Tibial artery (tissue), 4 donors: ENCODE measurements at regions not wholly inside any gene's neighbourhood (a gene's known extent, or its start where the extent isn't known, plus 50 kb on each side); places are given as distances from the start of the nearest gene placed in this dataset.
"Not testable (repeated sequence)": the region's sequence is repeated elsewhere in the genome, so short reads cannot be mapped to it uniquely, and the experiment has no call there.

ENCODE experiments used
- DNase-seq, 2 donors: peaks; one replicate each; pipeline ENCODE4 v3.0.0-alpha.2; 2019
- H3K27ac ChIP-seq, 2 donors: fragments of 200-600 bp; sonication (generic) in 1 of 2; 1 replicate in 1 of 2; 2 replicates in 1 of 2; pipeline ENCODE4 v1.5.1; 2018 to 2019; ENCODE audit warnings: mild to moderate bottlenecking in 1 of 2
- H3K27me3 ChIP-seq, 2 donors: fragments of 200-600 bp; sonication (generic) in 1 of 2; one replicate each; pipeline versions ENCODE4 v1.5.1 to v1.6.0; 2016 to 2019
- H3K36me3 ChIP-seq, 3 donors: fragments of 200-600 bp; sonication (generic) in 2 of 3; one replicate each; pipeline ENCODE4 v1.5.1; 2016 to 2019; ENCODE audit warnings: mild to moderate bottlenecking in 2 of 3
- H3K4me1 ChIP-seq, 4 donors: fragments of 200-600 bp; sonication (generic) in 2 of 4; 1 replicate in 3 of 4; 2 replicates in 1 of 4; pipeline ENCODE4 v1.5.1; 2016 to 2019
- H3K4me3 ChIP-seq, 2 donors: fragments of 200-600 bp; sonication (generic) in 1 of 2; 1 replicate in 1 of 2; 2 replicates in 1 of 2; pipeline ENCODE4 v1.5.1; 2018 to 2019; ENCODE audit warnings: mild to moderate bottlenecking in 2 of 2
- H3K9me3 ChIP-seq, 3 donors: fragments of 200-600 bp; sonication (generic) in 1 of 3; one replicate each; pipeline ENCODE4 v1.5.1; 2016 to 2019
- CTCF ChIP-seq, 2 experiments: fragments of 200-600 bp in 1 of 2; fragments of 450-650 bp in 1 of 2; IDR thresholded peaks; one replicate each; pipeline ENCODE4 v1.5.1; 2017 to 2019; ENCODE audit warnings: antibody characterized with exemption in 2 of 2, mild to moderate bottlenecking in 1 of 2, moderate library complexity in 1 of 2
- intact Hi-C: fragments of 100-400 bp; cut with DNase I; formaldehyde crosslinking; loops from one replicate; pipeline ENCODE4 v1.15.0; 2023; ENCODE audit warnings: low total_unique reads

DNA sequence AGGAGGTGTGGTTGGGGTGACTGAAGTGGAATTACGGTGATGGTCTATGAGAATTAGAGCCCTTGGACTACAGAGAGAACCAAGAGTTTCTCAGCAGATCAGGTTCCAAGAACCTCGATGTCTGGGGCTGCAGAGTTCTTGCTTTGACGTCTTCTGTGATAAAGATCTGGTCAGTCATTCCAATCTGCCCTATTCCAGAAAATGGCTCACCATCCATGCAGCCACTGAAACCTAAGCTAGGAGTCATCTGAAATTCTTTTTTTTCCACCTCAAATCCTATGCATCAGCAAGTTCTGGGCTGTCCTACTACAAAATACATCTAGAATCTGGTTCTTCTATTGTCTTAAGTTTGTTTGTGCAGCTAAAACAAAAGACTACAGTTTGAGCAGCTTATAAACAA lies 254.4 kb upstream of the PGRMC2 start:
- DNase-seq: no peak
- no peak overlapping the region for H3K27ac ChIP-seq
- H3K36me3 ChIP-seq: no peaks in the 10 kb centered on the region
- no peaks in the 10 kb centered on the region for H3K9me3 ChIP-seq
- intact Hi-C loops: no loop called here
- H3K4me3 ChIP-seq: no peak overlapping the region
- H3K4me1 ChIP-seq: peaks cover 0 to 6% (median 0%) of the 10 kb centered on the region in 4 donors
- TF ChIP-seq CTCF (IDR thresholded peaks at IDR 0.05): no peak
- no peaks in the 10 kb centered on the region for H3K27me3 ChIP-seq

DNA sequence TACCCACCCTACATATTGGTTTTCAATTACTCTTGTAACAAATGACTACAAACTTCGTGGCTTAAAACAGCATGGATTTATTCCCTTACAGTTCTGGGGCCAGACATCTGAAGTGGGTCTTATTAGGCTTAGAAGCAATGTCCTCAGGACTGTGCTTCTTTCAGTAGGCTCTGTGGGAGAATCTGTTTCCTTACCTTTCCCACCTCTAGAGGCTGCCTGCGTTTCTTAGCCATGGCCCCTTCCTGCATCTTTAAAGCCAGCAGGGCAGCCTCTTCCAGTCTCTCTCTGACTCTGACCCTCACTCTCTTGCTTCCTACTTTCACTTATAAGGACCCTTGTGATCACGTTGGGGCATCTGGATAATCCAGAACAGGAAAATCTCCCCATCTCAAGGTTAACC lies 252.5 kb upstream of the PGRMC2 start:
- DNase-seq: no peak
- H3K9me3 ChIP-seq: no peaks in the 10 kb centered on the region
- intact Hi-C loops: no loop called here
- peaks cover 0 to 6% (median 0%) of the 10 kb centered on the region in 4 donors for H3K4me1 ChIP-seq
- no peaks in the 10 kb centered on the region for H3K36me3 ChIP-seq
- no peak for TF ChIP-seq CTCF (IDR thresholded peaks at IDR 0.05)
- no peak overlapping the region for H3K4me3 ChIP-seq
- no peak overlapping the region for H3K27ac ChIP-seq
- H3K27me3 ChIP-seq: no peaks in the 10 kb centered on the region

GRCh38 chr4:128538111-128538882 lies 250.7 kb upstream of the PGRMC2 start:
- no peaks in the 10 kb centered on the region for H3K27me3 ChIP-seq
- intact Hi-C loops: no loop called here
- no peak for DNase-seq
- no peak for TF ChIP-seq CTCF (IDR thresholded peaks at IDR 0.05)
- no peak overlapping the region for H3K4me3 ChIP-seq
- no peak overlapping the region for H3K27ac ChIP-seq
- H3K36me3 ChIP-seq: no peaks in the 10 kb centered on the region
- H3K9me3 ChIP-seq: no peaks in the 10 kb centered on the region
- peaks cover 0 to 6% (median 0%) of the 10 kb centered on the region in 4 donors for H3K4me1 ChIP-seq

GRCh38 chr4:128536746-128537145 lies 249.1 kb upstream of the PGRMC2 start:
- intact Hi-C loops: no loop called here
- Histone ChIP-seq H3K4me1 (peaks cover 0 to 6% (median 0%) of the 10 kb centered on the region in 4 donors), H3K27me3 (no peaks in the 10 kb centered on the region), H3K4me3 (no peak overlapping the region), H3K27ac (no peak overlapping the region), H3K36me3 (no peaks in the 10 kb centered on the region), H3K9me3 (no peaks in the 10 kb centered on the region)
- no peak for DNase-seq
- no peak for TF ChIP-seq CTCF (IDR thresholded peaks at IDR 0.05)

GRCh38 chr4:128535510-128535909 lies 247.9 kb upstream of the PGRMC2 start:
- H3K36me3 ChIP-seq, H3K4me1 ChIP-seq, H3K27ac ChIP-seq, intact Hi-C loops, H3K9me3 ChIP-seq, H3K27me3 ChIP-seq, H3K4me3 ChIP-seq, DNase-seq: not testable (repeated sequence)

- H3K9me3 ChIP-seq: no peaks in the 10 kb centered on the region
- TF ChIP-seq CTCF (IDR thresholded peaks at IDR 0.05): no peak
- no peaks in the 10 kb centered on the region for H3K36me3 ChIP-seq
- intact Hi-C loops: no loop called here
- no peaks in the 10 kb centered on the region for H3K27me3 ChIP-seq
- peak in 1 of 2 donors; percentile 65 for DNase-seq
- peak overlapping the region; percentile 72 to 75 for H3K27ac ChIP-seq
- H3K4me1 ChIP-seq: peaks cover 0 to 50% (median 37%) of the 10 kb centered on the region in 4 donors
- H3K4me3 ChIP-seq: no peak overlapping the region
Observed at GRCh38 chr4:128528793-128529553, 241.4 kb upstream of the PGRMC2 start.
